A549 (cell line): ENCODE measurements at regions not wholly inside any gene's neighbourhood (a gene's known extent, or its start where the extent isn't known, plus 50 kb on each side); places are given as distances from the start of the nearest gene placed in this dataset.
"Not testable (repeated sequence)": the region's sequence is repeated elsewhere in the genome, so short reads cannot be mapped to it uniquely, and the experiment has no call there.

Source experiments
- CTCF ChIP-seq: fragments of >200 bp; sonication (Bioruptor Twin); formaldehyde crosslinking; IDR thresholded peaks from 3 replicates; pipeline ENCODE4 v1.5.1; 2016
- HMGXB4 ChIP-seq: fragments of 250-450 bp; sonication (Bioruptor Pico); IDR thresholded peaks from 2 replicates; pipeline ENCODE4 v1.5.0; 2021; ENCODE audit warnings: mild to moderate bottlenecking, moderate library complexity, borderline replicate concordance
- MYC ChIP-seq: IDR thresholded peaks from 2 replicates; pipeline ENCODE4 v1.6.1; 2012; ENCODE audit warnings: mild to moderate bottlenecking, inconsistent platforms, low read length, improper control_type of control experiment, borderline replicate concordance
- RAD21 ChIP-seq, 2 experiments: fragments of >200 bp in 1 of 2; sonication (Bioruptor Twin) in 1 of 2; formaldehyde crosslinking in 1 of 2; IDR thresholded peaks in 1 of 2; conservative IDR thresholded peaks in 1 of 2; 2 replicates in 1 of 2; 3 replicates in 1 of 2; pipeline ENCODE4 v1.6.1; 2012 to 2018; ENCODE audit warnings: inconsistent platforms in 1 of 2

GRCh38 chr4:91738831-91739230 lies 564.9 kb upstream of the GRID2 start:
- TF ChIP-seq RAD21 (conservative IDR thresholded peaks at IDR 0.05 in 1 of 2, IDR thresholded peaks at IDR 0.05 in 1 of 2); CTCF; MYC; HMGXB4: not testable (repeated sequence)
